Esophagus muscularis mucosa (tissue), 3 donors: ENCODE measurements at regions not wholly inside any gene's neighbourhood (a gene's known extent, or its start where the extent isn't known, plus 50 kb on each side); places are given as distances from the start of the nearest gene placed in this dataset.

Experiments
- POLR2AphosphoS5 ChIP-seq, 2 donors: sonication (generic); formaldehyde crosslinking; IDR thresholded peaks; one replicate each; pipeline ENCODE4 v1.6.1; 2017; ENCODE audit warnings: antibody characterized with exemption in 2 of 2
- TF ChIP-seq, protein P1 (sequence below), 3 experiments: fragments of 200-600 bp in 2 of 3; fragments of 450-650 bp in 1 of 3; sonication (generic) in 2 of 3; IDR thresholded peaks; one replicate each; pipeline ENCODE4 v1.5.1; 2017 to 2019; ENCODE audit warnings: antibody characterized with exemption in 3 of 3, mild to moderate bottlenecking in 2 of 3, moderate library complexity in 1 of 3

DNA sequence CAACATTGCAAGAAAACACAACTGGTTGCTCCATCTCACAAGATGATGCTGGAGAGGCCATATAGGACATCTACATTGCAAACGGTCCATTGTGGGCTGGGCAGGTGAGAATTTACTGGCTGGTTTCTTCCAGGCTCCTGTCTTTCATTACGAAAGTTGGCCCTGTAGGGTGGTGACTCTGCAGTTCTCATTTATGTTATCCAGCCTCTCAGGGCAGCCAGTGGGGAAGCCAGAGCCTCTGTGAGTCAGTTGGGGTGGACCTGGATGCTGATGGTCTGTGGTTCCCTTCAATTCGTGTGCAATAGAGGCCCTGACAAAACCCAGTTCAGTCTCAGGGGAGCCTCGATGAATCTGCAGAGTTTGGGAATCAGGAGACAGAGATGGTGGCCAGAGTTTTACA lies 341.0 kb upstream of the CCL2 start:
- TF ChIP-seq POLR2AphosphoS5 (IDR thresholded peaks at IDR 0.05): no peak
- TF ChIP-seq, protein P1, sequence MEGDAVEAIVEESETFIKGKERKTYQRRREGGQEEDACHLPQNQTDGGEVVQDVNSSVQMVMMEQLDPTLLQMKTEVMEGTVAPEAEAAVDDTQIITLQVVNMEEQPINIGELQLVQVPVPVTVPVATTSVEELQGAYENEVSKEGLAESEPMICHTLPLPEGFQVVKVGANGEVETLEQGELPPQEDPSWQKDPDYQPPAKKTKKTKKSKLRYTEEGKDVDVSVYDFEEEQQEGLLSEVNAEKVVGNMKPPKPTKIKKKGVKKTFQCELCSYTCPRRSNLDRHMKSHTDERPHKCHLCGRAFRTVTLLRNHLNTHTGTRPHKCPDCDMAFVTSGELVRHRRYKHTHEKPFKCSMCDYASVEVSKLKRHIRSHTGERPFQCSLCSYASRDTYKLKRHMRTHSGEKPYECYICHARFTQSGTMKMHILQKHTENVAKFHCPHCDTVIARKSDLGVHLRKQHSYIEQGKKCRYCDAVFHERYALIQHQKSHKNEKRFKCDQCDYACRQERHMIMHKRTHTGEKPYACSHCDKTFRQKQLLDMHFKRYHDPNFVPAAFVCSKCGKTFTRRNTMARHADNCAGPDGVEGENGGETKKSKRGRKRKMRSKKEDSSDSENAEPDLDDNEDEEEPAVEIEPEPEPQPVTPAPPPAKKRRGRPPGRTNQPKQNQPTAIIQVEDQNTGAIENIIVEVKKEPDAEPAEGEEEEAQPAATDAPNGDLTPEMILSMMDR (IDR thresholded peaks at IDR 0.05): no peak
